Central memory CD8-positive, alpha-beta T cell (primary cell): ENCODE measurements at regions not wholly inside any gene's neighbourhood (a gene's known extent, or its start where the extent isn't known, plus 50 kb on each side); places are given as distances from the start of the nearest gene placed in this dataset.

Experiments used
- ATAC-seq: fragments of 150-1000 bp; cut with Tn5 transposase; replicated peaks from 2 replicates; pipeline ENCODE4 v1.10.0; 2022; ENCODE audit warnings: mild to moderate bottlenecking, moderate FRiP score, moderate number of reproducible peaks; ENCODE audit not compliant: poor library complexity, severe bottlenecking; ENCODE audit errors: extremely low read depth
- DNase-seq, 2 donors: peaks; one replicate each; pipeline ENCODE4 v3.0.0; 2021; ENCODE audit warnings: low spot score in 2 of 2
- H3K27ac Mint-ChIP-seq: one replicate; pipeline ENCODE4 v1.8.0; 2022; ENCODE audit warnings: low read depth, mild to moderate bottlenecking, moderate library complexity, mixed read lengths
- H3K27me3 Mint-ChIP-seq: one replicate; pipeline ENCODE4 v1.8.0; 2022; ENCODE audit warnings: mixed read lengths
- H3K36me3 Mint-ChIP-seq: one replicate; pipeline ENCODE4 v1.8.0; 2022; ENCODE audit warnings: mild to moderate bottlenecking, moderate library complexity, mixed read lengths; ENCODE audit not compliant: insufficient read depth
- H3K4me1 Mint-ChIP-seq: one replicate; pipeline ENCODE4 v1.8.0; 2022; ENCODE audit warnings: mixed read lengths
- H3K4me3 Mint-ChIP-seq: one replicate; pipeline ENCODE4 v1.8.0; 2022; ENCODE audit warnings: mild to moderate bottlenecking, moderate library complexity, mixed read lengths
- H3K9me3 Mint-ChIP-seq: one replicate; pipeline ENCODE4 v1.8.0; 2022; ENCODE audit warnings: mixed read lengths

- Mint-ChIP-seq H3K4me3 (no peak overlapping the region), H3K4me1 (no peaks in the 10 kb centered on the region), H3K9me3 (no peaks in the 10 kb centered on the region), H3K36me3 (no peaks in the 10 kb centered on the region), H3K27me3 (no peaks in the 10 kb centered on the region), H3K27ac (no peak overlapping the region)
- no peak for DNase-seq
- ATAC-seq = no peak
Measured at GRCh38 chr22:48672387-48672786, 1155.3 kb downstream of the BRD1 start.

DNA sequence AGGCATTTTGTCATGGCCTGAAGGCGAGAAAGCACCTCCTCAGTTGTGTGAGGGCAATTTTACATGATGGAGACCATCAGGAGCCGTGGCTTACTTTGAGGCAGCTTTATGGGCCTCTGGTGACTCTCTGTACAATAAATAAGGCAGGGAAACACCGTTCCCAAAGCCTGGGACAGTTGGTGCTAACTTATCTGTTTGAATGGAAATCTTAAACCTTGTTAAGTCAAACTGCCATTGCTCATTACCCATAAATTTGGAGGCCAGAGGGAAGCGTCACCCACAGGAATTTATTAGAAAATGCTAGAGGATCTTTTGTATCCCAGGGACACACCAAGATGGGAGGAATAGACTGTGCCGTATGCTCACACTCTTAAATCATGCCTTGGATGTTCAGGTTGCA, 1156.9 kb downstream of the BRD1 start:
- ATAC-seq = no peak
- H3K4me1 Mint-ChIP-seq = no peaks in the 10 kb centered on the region

GRCh38 chr22:48669986-48670716, 1157.5 kb downstream of the BRD1 start:
- ATAC-seq = no peak
- Mint-ChIP-seq H3K4me1 (no peaks in the 10 kb centered on the region), H3K4me3 (no peak overlapping the region), H3K9me3 (peaks cover 5% of the 10 kb centered on the region), H3K36me3 (no peaks in the 10 kb centered on the region), H3K27me3 (no peaks in the 10 kb centered on the region), H3K27ac (no peak overlapping the region)
- no peak for DNase-seq

More for the DNA sequence above, 1156.9 kb downstream of the BRD1 start:
- H3K27ac Mint-ChIP-seq = no peak overlapping the region
- DNase-seq = no peak
- H3K9me3 Mint-ChIP-seq = no peaks in the 10 kb centered on the region
- no peaks in the 10 kb centered on the region for H3K36me3 Mint-ChIP-seq
- H3K27me3 Mint-ChIP-seq = no peaks in the 10 kb centered on the region
- H3K4me3 Mint-ChIP-seq = no peak overlapping the region

- H3K4me1 Mint-ChIP-seq = no peaks in the 10 kb centered on the region
- H3K9me3 Mint-ChIP-seq = peaks cover 14% of the 10 kb centered on the region
- no peak for ATAC-seq
- H3K27ac Mint-ChIP-seq = no peak overlapping the region
- no peak overlapping the region for H3K4me3 Mint-ChIP-seq
- no peaks in the 10 kb centered on the region for H3K27me3 Mint-ChIP-seq
- no peaks in the 10 kb centered on the region for H3K36me3 Mint-ChIP-seq
- no peak for DNase-seq
Measured at GRCh38 chr22:48669226-48669625, 1158.4 kb downstream of the BRD1 start.

GRCh38 chr22:48667289-48667688, 1160.4 kb downstream of the BRD1 start:
- H3K9me3 Mint-ChIP-seq = peaks cover 17% of the 10 kb centered on the region
- no peaks in the 10 kb centered on the region for H3K27me3 Mint-ChIP-seq
- ATAC-seq = no peak
- no peak for DNase-seq
- no peak overlapping the region for H3K4me3 Mint-ChIP-seq
- H3K4me1 Mint-ChIP-seq = no peaks in the 10 kb centered on the region
- H3K36me3 Mint-ChIP-seq = no peaks in the 10 kb centered on the region
- no peak overlapping the region for H3K27ac Mint-ChIP-seq

DNA sequence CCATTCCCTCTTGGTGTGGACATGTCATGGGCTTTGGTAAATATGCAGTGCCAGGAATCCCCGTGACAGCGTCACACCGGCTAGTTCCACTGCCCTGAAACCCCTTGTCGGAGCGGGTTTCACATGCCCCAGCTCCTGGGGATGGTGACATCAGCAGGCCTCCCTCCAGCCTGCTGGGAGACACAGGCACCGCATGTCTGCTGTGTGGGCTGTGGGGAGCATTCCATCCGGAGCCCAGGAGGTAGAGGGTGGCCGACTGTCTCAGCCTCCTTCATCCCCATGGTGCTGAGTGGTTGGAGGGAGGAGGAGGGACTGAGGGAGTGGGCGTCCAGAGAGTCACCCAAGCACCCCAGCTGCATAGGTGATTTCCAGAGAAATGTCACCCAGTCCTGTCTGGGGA, 1161.1 kb downstream of the BRD1 start:
- H3K9me3 Mint-ChIP-seq = peaks cover 17% of the 10 kb centered on the region
- no peak for ATAC-seq

GRCh38 chr22:48665311-48665995, 1162.2 kb downstream of the BRD1 start:
- H3K4me1 Mint-ChIP-seq = no peaks in the 10 kb centered on the region
- H3K36me3 Mint-ChIP-seq = no peaks in the 10 kb centered on the region
- no peaks in the 10 kb centered on the region for H3K27me3 Mint-ChIP-seq
- H3K27ac Mint-ChIP-seq = no peak overlapping the region
- no peak for ATAC-seq
- no peak for DNase-seq
- H3K4me3 Mint-ChIP-seq = no peak overlapping the region
- H3K9me3 Mint-ChIP-seq = peaks cover 17% of the 10 kb centered on the region

More for the DNA sequence above, 1161.1 kb downstream of the BRD1 start:
- Mint-ChIP-seq H3K27me3 (no peaks in the 10 kb centered on the region), H3K4me3 (no peak overlapping the region), H3K27ac (no peak overlapping the region), H3K36me3 (no peaks in the 10 kb centered on the region), H3K4me1 (no peaks in the 10 kb centered on the region)
- DNase-seq = no peak

GRCh38 chr22:48664586-48664985, 1163.1 kb downstream of the BRD1 start:
- no peak overlapping the region for H3K27ac Mint-ChIP-seq
- no peaks in the 10 kb centered on the region for H3K4me1 Mint-ChIP-seq
- H3K27me3 Mint-ChIP-seq = no peaks in the 10 kb centered on the region
- H3K9me3 Mint-ChIP-seq = peaks cover 17% of the 10 kb centered on the region
- no peak overlapping the region for H3K4me3 Mint-ChIP-seq
- DNase-seq = no peak
- no peaks in the 10 kb centered on the region for H3K36me3 Mint-ChIP-seq
- ATAC-seq = no peak

DNA sequence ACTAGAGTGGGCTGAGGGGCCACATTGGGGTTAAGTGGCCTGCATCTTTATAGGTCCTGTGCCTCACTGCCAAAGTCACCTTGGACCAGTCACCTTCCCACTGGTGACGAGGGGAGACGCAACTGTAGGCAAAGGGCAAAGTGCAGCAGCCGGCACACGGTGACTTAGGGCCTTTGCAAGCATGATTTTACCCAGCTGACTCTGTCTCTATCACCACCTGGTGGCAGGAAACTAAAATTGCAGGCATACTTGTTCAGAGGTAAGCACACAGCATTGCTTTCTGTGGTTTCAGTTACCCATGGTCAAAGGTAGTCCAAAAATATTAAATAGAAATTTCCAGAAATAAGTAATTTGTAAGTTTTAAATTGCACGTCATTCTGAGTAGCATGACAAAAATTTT, 1164.4 kb downstream of the BRD1 start:
- Mint-ChIP-seq H3K4me3 (no peak overlapping the region), H3K4me1 (no peaks in the 10 kb centered on the region), H3K9me3 (peaks cover 17% of the 10 kb centered on the region), H3K27me3 (no peaks in the 10 kb centered on the region), H3K27ac (no peak overlapping the region), H3K36me3 (no peaks in the 10 kb centered on the region)
- DNase-seq = no peak
- ATAC-seq = no peak

DNA sequence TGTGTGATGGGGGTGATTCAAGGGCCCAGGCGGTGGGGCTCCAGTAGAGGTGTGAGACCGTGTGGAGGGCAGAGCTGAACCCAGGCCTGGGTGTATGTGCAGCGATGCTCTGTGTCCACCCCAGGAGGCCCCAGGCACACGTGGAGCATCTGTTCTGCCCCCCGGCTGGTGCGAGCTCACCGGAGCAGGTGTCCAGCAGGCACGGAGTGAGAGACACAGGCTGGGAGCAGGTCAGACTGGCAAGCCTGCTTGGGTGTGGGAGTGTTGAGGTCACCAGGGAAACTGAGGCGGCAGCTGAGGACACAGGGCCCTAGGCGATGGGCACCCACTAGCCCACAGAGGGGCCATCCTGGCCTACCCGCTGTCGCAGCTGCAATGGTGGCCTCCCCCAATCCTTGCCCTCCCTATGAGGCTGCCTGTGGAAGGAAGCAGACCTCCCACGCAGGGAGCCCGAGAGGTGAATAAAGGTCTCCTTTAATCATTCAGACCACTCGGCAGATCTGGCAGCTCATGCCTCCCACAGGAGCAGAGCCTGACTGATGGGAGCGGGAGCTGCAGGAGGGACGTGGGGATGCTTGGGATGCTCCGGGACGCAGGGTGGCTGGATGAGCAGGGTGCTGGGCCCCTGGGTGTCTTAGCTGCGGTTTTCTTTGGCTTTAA, 1165.1 kb downstream of the BRD1 start:
- peaks cover 17% of the 10 kb centered on the region for H3K9me3 Mint-ChIP-seq
- no peaks in the 10 kb centered on the region for H3K4me1 Mint-ChIP-seq
- no peak overlapping the region for H3K27ac Mint-ChIP-seq
- H3K36me3 Mint-ChIP-seq = no peaks in the 10 kb centered on the region
- ATAC-seq = no peak
- no peak overlapping the region for H3K4me3 Mint-ChIP-seq
- no peaks in the 10 kb centered on the region for H3K27me3 Mint-ChIP-seq
- DNase-seq = no peak

- H3K4me1 Mint-ChIP-seq = no peaks in the 10 kb centered on the region
- no peaks in the 10 kb centered on the region for H3K36me3 Mint-ChIP-seq
- no peak overlapping the region for H3K4me3 Mint-ChIP-seq
- ATAC-seq = no peak
- DNase-seq = no peak
- H3K9me3 Mint-ChIP-seq = peaks cover 17% of the 10 kb centered on the region
- no peaks in the 10 kb centered on the region for H3K27me3 Mint-ChIP-seq
- no peak overlapping the region for H3K27ac Mint-ChIP-seq
Measured at GRCh38 chr22:48661984-48662383, 1165.7 kb downstream of the BRD1 start.

DNA sequence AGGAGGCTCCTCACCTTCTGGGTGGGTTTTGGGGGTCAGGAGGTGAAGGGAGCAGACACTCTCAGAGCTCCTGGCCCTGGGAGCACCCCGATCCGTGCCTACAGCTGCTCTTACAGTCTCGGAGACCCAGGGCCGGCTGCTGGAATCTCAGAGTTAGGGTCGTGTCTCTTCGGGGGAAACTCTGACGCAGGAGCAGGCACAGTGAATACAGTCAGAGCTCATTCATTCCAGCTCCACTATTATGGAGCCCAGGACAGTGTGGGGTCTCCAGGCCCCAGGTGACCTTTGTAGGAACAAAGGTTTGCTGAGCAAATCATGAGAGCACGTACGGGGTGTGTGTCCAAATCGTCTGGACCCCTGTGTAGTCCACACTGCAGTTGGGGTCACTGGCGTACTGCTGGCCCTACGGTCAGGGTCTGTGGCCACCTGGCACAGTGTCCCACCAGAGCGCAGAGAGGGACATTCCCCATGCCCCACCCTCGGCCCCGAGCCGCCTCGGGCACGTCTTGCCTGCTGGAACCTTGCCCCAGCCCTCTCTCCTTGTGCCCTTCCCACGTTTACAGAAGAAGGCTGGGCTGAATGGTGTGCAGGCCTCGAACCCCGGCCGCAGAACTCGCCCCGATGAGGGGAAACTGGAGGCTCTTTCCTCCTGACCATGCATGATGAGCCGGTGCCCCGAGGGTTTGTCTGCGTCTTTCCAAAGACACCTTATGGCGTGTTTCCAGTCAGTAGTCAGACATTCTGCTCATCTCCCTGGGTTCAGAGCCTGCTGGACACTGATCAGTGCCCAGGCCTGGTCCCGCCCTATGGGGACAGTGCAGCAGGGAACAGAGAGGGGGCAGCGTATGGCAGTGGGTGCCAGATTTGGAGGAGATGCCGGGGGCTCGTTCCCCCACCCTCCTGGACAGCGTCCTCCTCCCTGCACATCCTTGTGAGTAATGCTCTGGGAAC, 1166.6 kb downstream of the BRD1 start:
- Mint-ChIP-seq H3K9me3 (peaks cover 17% of the 10 kb centered on the region), H3K36me3 (no peaks in the 10 kb centered on the region), H3K4me1 (no peaks in the 10 kb centered on the region), H3K27ac (no peak overlapping the region), H3K4me3 (no peak overlapping the region), H3K27me3 (no peaks in the 10 kb centered on the region)
- ATAC-seq (no peak), DNase-seq (no peak)
